ENCODE measurements at regions not wholly inside any gene's neighbourhood (a gene's known extent, or its start where the extent isn't known, plus 50 kb on each side); places are given as distances from the start of the nearest gene placed in this dataset.
"Not testable (repeated sequence)": the region's sequence is repeated elsewhere in the genome, so short reads cannot be mapped to it uniquely, and the experiment has no call there.

- not testable (repeated sequence) for TF ChIP-seq CTCF (conservative IDR thresholded peaks at IDR 0.05; ENCODE audit: low read length); EZH2phosphoT487 (IDR thresholded peaks at IDR 0.05; ENCODE audit: borderline replicate concordance)
These were observed 2661.6 kb upstream of the PCDH20 start for GRCh38 chr13:64077132-64077835.

All from Loucy (cell line).